HCT116 (cell line): ENCODE measurements at regions not wholly inside any gene's neighbourhood (a gene's known extent, or its start where the extent isn't known, plus 50 kb on each side); places are given as distances from the start of the nearest gene placed in this dataset.

ENCODE experiments used
- ATAC-seq: fragments of 200-7000 bp; cut with Tn5 transposase; 2 replicates; pipeline ENCODE4 v1.9.1; 2020; ENCODE audit warnings: mild to moderate bottlenecking, moderate library complexity
- BruUV-seq: library from RNA; stranded (reverse); fragments of 400-500 nt; replicated peaks from 2 replicates; lab custom pipeline; 2021; lab: Mats Ljungman, UMichigan
- CTCF ChIA-PET: fragments of 300-600 bp; sonication (Branson Sonifier 250); formaldehyde crosslinking; loops from one replicate; lab custom pipeline; 2021; ENCODE audit warnings: antibody characterized with exemption; lab: Charles Lee
- POLR2A ChIA-PET: fragments of 300-600, 350-600 bp; sonication (Branson Sonifier 250); formaldehyde crosslinking; loops from one replicate; lab custom pipeline; 2021; ENCODE audit warnings: antibody characterized with exemption; lab: Charles Lee
- RAD21 ChIA-PET, 2 experiments: fragments of 300-600 bp; sonication (Branson Sonifier 250); formaldehyde crosslinking; loops; one replicate each; lab custom pipeline; 2023; ENCODE audit warnings: low total read pairs in 2 of 2; ENCODE audit not compliant: uncharacterized antibody in 2 of 2, unreplicated experiment in 2 of 2, low non-redundant PET in 1 of 2; lab: Charles Lee
- DNase-seq: peaks from one replicate; pipeline ENCODE4 v3.0.0-alpha.2; 2010; ENCODE audit warnings: low read depth, low spot score
- H2AFZ ChIP-seq: fragments of 200-600 bp; shearing (Covaris generic), sonication (generic); 2 replicates; pipeline ENCODE4 v1.6.1; 2017; ENCODE audit warnings: low read depth, mixed run types, mixed read lengths, antibody characterized with exemption, low read length; ENCODE audit not compliant: poor library complexity, severe bottlenecking
- H3K27ac ChIP-seq: 2 replicates; pipeline ENCODE4 v1.5.1; 2012; ENCODE audit warnings: low read depth, low read length
- H3K27me3 ChIP-seq: fragments of 200-600 bp; sonication (generic); 2 replicates; pipeline ENCODE4 v1.6.1; 2016; ENCODE audit warnings: mixed run types, low read length, mixed read lengths; ENCODE audit not compliant: insufficient read depth
- H3K36me3 ChIP-seq, 2 experiments: fragments of 200-500 bp in 1 of 2; fragments of 200-600 bp in 1 of 2; sonication (Bioruptor generic) in 1 of 2; sonication (generic) in 1 of 2; 2 replicates each; pipeline versions ENCODE4 v1.5.1 to v1.6.1; 2014 to 2016; ENCODE audit warnings: low read length in 2 of 2, inconsistent platforms in 1 of 2, mixed read lengths in 1 of 2, mixed run types in 1 of 2; ENCODE audit not compliant: insufficient read depth in 2 of 2, control insufficient read depth in 1 of 2
- H3K4me1 ChIP-seq, 2 experiments: fragments of 200-600 bp in 1 of 2; sonication (generic) in 1 of 2; 2 replicates each; pipeline versions ENCODE4 v1.5.1 to v1.6.1; 2012 to 2017; ENCODE audit warnings: low read length in 2 of 2, inconsistent platforms in 1 of 2, mild to moderate bottlenecking in 1 of 2, mixed read lengths in 1 of 2, mixed run types in 1 of 2, moderate library complexity in 1 of 2; ENCODE audit not compliant: insufficient read depth in 2 of 2, control insufficient read depth in 1 of 2
- H3K4me2 ChIP-seq: fragments of 200-600 bp; sonication (generic); 2 replicates; pipeline ENCODE4 v1.6.1; 2017; ENCODE audit warnings: mixed run types, low read length, mixed read lengths
- H3K4me3 ChIP-seq, 2 experiments: fragments of 200-600 bp in 1 of 2; sonication (generic) in 1 of 2; replicated peaks in 1 of 2; 2 replicates each; pipeline ENCODE4 v1.5.1; 2011 to 2016; ENCODE audit warnings: low read length in 2 of 2, control low read depth in 1 of 2, low read depth in 1 of 2, mild to moderate bottlenecking in 1 of 2, mixed read lengths in 1 of 2, mixed run types in 1 of 2
- H3K79me2 ChIP-seq: fragments of 200-600 bp; sonication (generic); 2 replicates; pipeline ENCODE4 v1.6.1; 2017; ENCODE audit warnings: mild to moderate bottlenecking, mixed run types, low read length, moderate library complexity, mixed read lengths; ENCODE audit not compliant: insufficient read depth
- H3K9ac ChIP-seq: fragments of 200-600 bp; sonication (generic); 2 replicates; pipeline ENCODE4 v1.6.1; 2016; ENCODE audit warnings: low read length, mixed read lengths
- H3K9me2 ChIP-seq: fragments of 200-600 bp; sonication (generic), shearing (Covaris generic); 2 replicates; pipeline ENCODE4 v1.6.1; 2017; ENCODE audit warnings: mixed run types, mild to moderate bottlenecking, moderate library complexity; ENCODE audit not compliant: insufficient read depth
- H3K9me3 ChIP-seq, 2 experiments: fragments of 200-500 bp in 1 of 2; fragments of 200-600 bp in 1 of 2; sonication (Bioruptor generic) in 1 of 2; sonication (generic) in 1 of 2; 2 replicates each; pipeline ENCODE4 v1.6.1; 2014 to 2017; ENCODE audit warnings: low read length in 2 of 2, mixed read lengths in 2 of 2, inconsistent platforms in 1 of 2, low read depth in 1 of 2, mild to moderate bottlenecking in 1 of 2, mixed run types in 1 of 2, moderate library complexity in 1 of 2; ENCODE audit not compliant: control insufficient read depth in 1 of 2, insufficient read depth in 1 of 2
- H4K20me1 ChIP-seq: fragments of 200-600 bp; sonication (generic), shearing (Covaris generic); 2 replicates; pipeline ENCODE4 v1.6.1; 2017; ENCODE audit warnings: mixed run types, mild to moderate bottlenecking, moderate library complexity; ENCODE audit not compliant: insufficient read depth
- CBX3 ChIP-seq: IDR thresholded peaks from 2 replicates; pipeline ENCODE4 v1.6.1; 2012; ENCODE audit warnings: low read depth
- CEBPB ChIP-seq: IDR thresholded peaks from 2 replicates; pipeline ENCODE4 v1.6.1; 2012; ENCODE audit warnings: low read depth
- EGR1 ChIP-seq: IDR thresholded peaks from 2 replicates; pipeline ENCODE4 v1.6.1; 2012; ENCODE audit warnings: low read depth
- ELF1 ChIP-seq: IDR thresholded peaks from 2 replicates; pipeline ENCODE4 v1.6.1; 2012; ENCODE audit warnings: low read depth, borderline replicate concordance
- EZH2 ChIP-seq: fragments of 200-600 bp; sonication (generic); IDR thresholded peaks from 2 replicates; pipeline ENCODE4 v1.6.1; 2017; ENCODE audit warnings: antibody characterized with exemption, mixed run types
- FOSL1 ChIP-seq: IDR thresholded peaks from 2 replicates; pipeline ENCODE4 v1.6.1; 2012; ENCODE audit warnings: low read depth
- JUND ChIP-seq: IDR thresholded peaks from 2 replicates; pipeline ENCODE4 v1.6.1; 2012
- POLR2A ChIP-seq: IDR thresholded peaks from 2 replicates; pipeline ENCODE4 v1.7.0; 2011; ENCODE audit warnings: borderline replicate concordance; ENCODE audit not compliant: insufficient read depth, insufficient read length; ENCODE audit errors: extremely low read depth
- POLR2AphosphoS5 ChIP-seq: IDR thresholded peaks from 2 replicates; pipeline ENCODE4 v1.6.1; 2011; ENCODE audit warnings: mild to moderate bottlenecking, low read depth, low read length, moderate library complexity
- RAD21 ChIP-seq: IDR thresholded peaks from 2 replicates; pipeline ENCODE4 v1.6.1; 2012; ENCODE audit warnings: low read depth, mild to moderate bottlenecking
- SP1 ChIP-seq: IDR thresholded peaks from 2 replicates; pipeline ENCODE4 v1.6.1; 2012; ENCODE audit warnings: low read depth
- SRF ChIP-seq: IDR thresholded peaks from 2 replicates; pipeline ENCODE4 v1.6.1; 2012; ENCODE audit warnings: low read depth
- TCF7L2 ChIP-seq: IDR thresholded peaks from 2 replicates; pipeline ENCODE4 v1.7.0; 2011; ENCODE audit warnings: borderline replicate concordance, inconsistent platforms; ENCODE audit not compliant: insufficient read depth, insufficient read length; ENCODE audit errors: extremely low read depth
- YY1 ChIP-seq: IDR thresholded peaks from 2 replicates; pipeline ENCODE4 v1.6.1; 2011; ENCODE audit warnings: low read length, low read depth, moderate library complexity, mild to moderate bottlenecking; ENCODE audit not compliant: insufficient replicate concordance; ENCODE audit errors: extremely low read depth
- ZFX ChIP-seq: fragments of 450-650 bp; IDR thresholded peaks from 2 replicates; pipeline ENCODE4 v1.6.1; 2017
- ZNF274 ChIP-seq: fragments of 200-500 bp; sonication (Bioruptor generic); IDR thresholded peaks from 2 replicates; pipeline ENCODE4 v1.6.1; 2014; ENCODE audit warnings: mild to moderate bottlenecking, low read depth, low read length, inconsistent platforms
- intact Hi-C: fragments of 100-400 bp; cut with micrococcal nuclease; formaldehyde crosslinking; loops from 2 replicates; pipeline ENCODE4 v1.10.0; 2022
- TF ChIP-seq, protein P1 (sequence below): IDR thresholded peaks from 2 replicates; pipeline ENCODE4 v1.6.1; 2012
- TF ChIP-seq, protein P2 (sequence below): IDR thresholded peaks from 2 replicates; pipeline ENCODE4 v1.6.1; 2012; ENCODE audit warnings: low read depth

DNA sequence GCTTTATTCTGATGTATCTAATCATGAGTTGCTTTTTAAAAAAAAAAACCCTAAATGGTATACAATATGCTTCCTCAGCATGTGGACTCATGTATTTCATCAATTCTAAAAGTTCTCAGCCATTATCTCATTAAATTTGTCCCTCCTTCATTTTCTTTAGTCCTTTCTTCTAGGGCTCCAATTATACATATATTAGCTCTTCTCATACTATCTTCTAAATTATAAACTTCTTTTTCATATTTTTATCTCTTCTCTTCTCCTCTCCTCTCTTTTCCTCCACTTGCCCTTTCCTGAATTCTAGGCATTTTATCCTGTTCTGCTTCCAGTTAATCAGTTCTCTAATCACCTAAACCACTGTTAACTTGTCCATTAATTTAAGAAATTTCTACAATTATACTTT, 55.0 kb upstream of the IL33 start:
- ATAC-seq: no peak

More for the DNA sequence above, 55.0 kb upstream of the IL33 start:
- RAD21 ChIA-PET: no interaction called here
- Histone ChIP-seq H3K9me2 (no peaks in the 10 kb centered on the region), H3K79me2 (no peaks in the 10 kb centered on the region), H3K9me3 (no peaks in the 10 kb centered on the region; a peak in 1 of 4 replicates), H3K36me3 (no peaks in the 10 kb centered on the region), H3K4me3 (no peak overlapping the region), H4K20me1 (no peaks in the 10 kb centered on the region), H3K27me3 (no peaks in the 10 kb centered on the region), H2AFZ (no peak overlapping the region), H3K9ac (no peak overlapping the region), H3K4me2 (no peak overlapping the region), H3K4me1 (no peaks in the 10 kb centered on the region), H3K27ac (no peak overlapping the region)
- CTCF ChIA-PET: no interaction called here
- no peak for DNase-seq
- BruUV-seq: no TSS peak
- intact Hi-C loops: no loop called here
- TF ChIP-seq, protein P1, sequence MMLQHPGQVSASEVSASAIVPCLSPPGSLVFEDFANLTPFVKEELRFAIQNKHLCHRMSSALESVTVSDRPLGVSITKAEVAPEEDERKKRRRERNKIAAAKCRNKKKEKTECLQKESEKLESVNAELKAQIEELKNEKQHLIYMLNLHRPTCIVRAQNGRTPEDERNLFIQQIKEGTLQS: no peak
- TF ChIP-seq, protein P2, sequence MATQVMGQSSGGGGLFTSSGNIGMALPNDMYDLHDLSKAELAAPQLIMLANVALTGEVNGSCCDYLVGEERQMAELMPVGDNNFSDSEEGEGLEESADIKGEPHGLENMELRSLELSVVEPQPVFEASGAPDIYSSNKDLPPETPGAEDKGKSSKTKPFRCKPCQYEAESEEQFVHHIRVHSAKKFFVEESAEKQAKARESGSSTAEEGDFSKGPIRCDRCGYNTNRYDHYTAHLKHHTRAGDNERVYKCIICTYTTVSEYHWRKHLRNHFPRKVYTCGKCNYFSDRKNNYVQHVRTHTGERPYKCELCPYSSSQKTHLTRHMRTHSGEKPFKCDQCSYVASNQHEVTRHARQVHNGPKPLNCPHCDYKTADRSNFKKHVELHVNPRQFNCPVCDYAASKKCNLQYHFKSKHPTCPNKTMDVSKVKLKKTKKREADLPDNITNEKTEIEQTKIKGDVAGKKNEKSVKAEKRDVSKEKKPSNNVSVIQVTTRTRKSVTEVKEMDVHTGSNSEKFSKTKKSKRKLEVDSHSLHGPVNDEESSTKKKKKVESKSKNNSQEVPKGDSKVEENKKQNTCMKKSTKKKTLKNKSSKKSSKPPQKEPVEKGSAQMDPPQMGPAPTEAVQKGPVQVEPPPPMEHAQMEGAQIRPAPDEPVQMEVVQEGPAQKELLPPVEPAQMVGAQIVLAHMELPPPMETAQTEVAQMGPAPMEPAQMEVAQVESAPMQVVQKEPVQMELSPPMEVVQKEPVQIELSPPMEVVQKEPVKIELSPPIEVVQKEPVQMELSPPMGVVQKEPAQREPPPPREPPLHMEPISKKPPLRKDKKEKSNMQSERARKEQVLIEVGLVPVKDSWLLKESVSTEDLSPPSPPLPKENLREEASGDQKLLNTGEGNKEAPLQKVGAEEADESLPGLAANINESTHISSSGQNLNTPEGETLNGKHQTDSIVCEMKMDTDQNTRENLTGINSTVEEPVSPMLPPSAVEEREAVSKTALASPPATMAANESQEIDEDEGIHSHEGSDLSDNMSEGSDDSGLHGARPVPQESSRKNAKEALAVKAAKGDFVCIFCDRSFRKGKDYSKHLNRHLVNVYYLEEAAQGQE: no peak
- TF ChIP-seq SRF (no peak), JUND (no peak), POLR2A (no peak), EZH2 (no peak), EGR1 (no peak), TCF7L2 (no peak), ZFX (no peak), CEBPB (no peak), FOSL1 (no peak), CBX3 (no peak), RAD21 (no peak), ELF1 (no peak), POLR2AphosphoS5 (no peak), ZNF274 (no peak), SP1 (no peak), YY1 (no peak)
- POLR2A ChIA-PET: no interaction called here
